HEK293 (cell line): ENCODE measurements at regions not wholly inside any gene's neighbourhood (a gene's known extent, or its start where the extent isn't known, plus 50 kb on each side); places are given as distances from the start of the nearest gene placed in this dataset.
"Not testable (repeated sequence)": the region's sequence is repeated elsewhere in the genome, so short reads cannot be mapped to it uniquely, and the experiment has no call there.

Experiments
- CTCF ChIA-PET: fragments of 350-600 bp; formaldehyde crosslinking; extraction: SDS; loops from one replicate; lab custom pipeline; 2021; ENCODE audit warnings: antibody characterized with exemption; lab: Yijun Ruan, JAX
- POLR2A ChIA-PET: fragments of 300-600 bp; formaldehyde crosslinking; extraction: SDS; loops from one replicate; lab custom pipeline; 2020; ENCODE audit warnings: antibody characterized with exemption, inconsistent platforms; lab: Yijun Ruan, JAX
- H3K27ac ChIP-seq: fragments of 200-500 bp; sonication (Bioruptor generic); 2 replicates; pipeline ENCODE4 v1.5.1; 2014; ENCODE audit warnings: low read depth, low read length, control low read depth, inconsistent platforms; ENCODE audit errors: extremely low read depth
- H3K36me3 ChIP-seq, 2 experiments: fragments of 200-500 bp in 1 of 2; sonication (Bioruptor generic) in 1 of 2; 1 replicate in 1 of 2; 2 replicates in 1 of 2; pipeline ENCODE4 v1.5.1; 2014 to 2017; ENCODE audit warnings: inconsistent platforms in 2 of 2, low read length in 2 of 2; ENCODE audit not compliant: control insufficient read depth in 2 of 2, insufficient read depth in 1 of 2
- H3K4me1 ChIP-seq: fragments of 200-500 bp; sonication (Bioruptor generic); 2 replicates; pipeline ENCODE4 v1.5.1; 2014; ENCODE audit warnings: mild to moderate bottlenecking, low read length, inconsistent platforms; ENCODE audit not compliant: control insufficient read depth, insufficient read depth
- H3K4me3 ChIP-seq: 2 replicates; pipeline ENCODE4 v1.5.1; 2011; ENCODE audit warnings: low read depth, mild to moderate bottlenecking, control low read depth, low read length, moderate library complexity
- H3K9me3 ChIP-seq: fragments of 200-500 bp; sonication (Bioruptor generic); 2 replicates; pipeline ENCODE4 v1.5.1; 2014; ENCODE audit warnings: low read depth, low read length, inconsistent platforms; ENCODE audit not compliant: control insufficient read depth, insufficient read depth
- CTCF ChIP-seq: fragments of 450-650 bp; formaldehyde crosslinking; IDR thresholded peaks from 2 replicates; pipeline ENCODE4 v1.5.1; 2016; ENCODE audit warnings: missing biosample characterization, missing genetic modification characterization
- HIC1 ChIP-seq: fragments of 450-650 bp; formaldehyde crosslinking; IDR thresholded peaks from 2 replicates; pipeline ENCODE4 v1.5.1; 2016; ENCODE audit warnings: missing biosample characterization, missing genetic modification characterization
- HOXD13 ChIP-seq: sonication (generic); formaldehyde crosslinking; IDR thresholded peaks from 2 replicates; pipeline ENCODE4 v1.8.0; 2022; ENCODE audit warnings: missing genetic modification reagents, borderline replicate concordance
- KLF8 ChIP-seq: fragments of 450-650 bp; formaldehyde crosslinking; IDR thresholded peaks from 2 replicates; pipeline ENCODE4 v1.5.1; 2016; ENCODE audit warnings: missing biosample characterization, missing genetic modification characterization
- SCRT1 ChIP-seq: fragments of 450-650 bp; formaldehyde crosslinking; IDR thresholded peaks from 2 replicates; pipeline ENCODE4 v1.5.1; 2016; ENCODE audit warnings: missing biosample characterization, missing genetic modification characterization, borderline replicate concordance
- SCRT2 ChIP-seq: fragments of 450-650 bp; formaldehyde crosslinking; IDR thresholded peaks from 2 replicates; pipeline ENCODE4 v1.5.1; 2016; ENCODE audit warnings: missing biosample characterization, missing genetic modification characterization
- ZBTB49 ChIP-seq: fragments of 450-650 bp; formaldehyde crosslinking; IDR thresholded peaks from 2 replicates; pipeline ENCODE4 v1.5.1; 2016; ENCODE audit warnings: missing biosample characterization, missing genetic modification characterization, low read depth
- ZIC2 ChIP-seq: fragments of 450-650 bp; formaldehyde crosslinking; IDR thresholded peaks from 2 replicates; pipeline ENCODE4 v1.5.1; 2016; ENCODE audit warnings: missing biosample characterization, missing genetic modification characterization
- ZNF184 ChIP-seq: fragments of 450-650 bp; IDR thresholded peaks from 2 replicates; pipeline ENCODE4 v1.5.1; 2018; ENCODE audit warnings: missing biosample characterization, mild to moderate bottlenecking, missing genetic modification characterization
- ZNF2 ChIP-seq: fragments of 450-650 bp; formaldehyde crosslinking; IDR thresholded peaks from 2 replicates; pipeline ENCODE4 v1.5.1; 2016; ENCODE audit warnings: missing biosample characterization, missing genetic modification characterization
- ZNF521 ChIP-seq: fragments of 450-650 bp; formaldehyde crosslinking; IDR thresholded peaks from 2 replicates; pipeline ENCODE4 v1.5.1; 2017; ENCODE audit warnings: missing biosample characterization, mild to moderate bottlenecking, missing genetic modification characterization
- ZNF530 ChIP-seq: fragments of 450-650 bp; formaldehyde crosslinking; IDR thresholded peaks from 2 replicates; pipeline ENCODE4 v1.5.1; 2016; ENCODE audit warnings: low read depth, missing biosample characterization, missing genetic modification characterization
- ZNF654 ChIP-seq: fragments of 450-650 bp; formaldehyde crosslinking; IDR thresholded peaks from 2 replicates; pipeline ENCODE4 v1.5.1; 2016; ENCODE audit warnings: low read depth, missing biosample characterization, missing genetic modification characterization
- ZNF660 ChIP-seq: fragments of 450-650 bp; IDR thresholded peaks from 2 replicates; pipeline ENCODE4 v1.5.1; 2018; ENCODE audit warnings: missing biosample characterization, mild to moderate bottlenecking, missing genetic modification characterization
- ZNF707 ChIP-seq: fragments of 450-650 bp; formaldehyde crosslinking; IDR thresholded peaks from 2 replicates; pipeline ENCODE4 v1.5.1; 2016; ENCODE audit warnings: missing biosample characterization, missing genetic modification characterization
- ZNF785 ChIP-seq: fragments of 450-650 bp; formaldehyde crosslinking; IDR thresholded peaks from 2 replicates; pipeline ENCODE4 v1.5.1; 2016; ENCODE audit warnings: missing biosample characterization, missing genetic modification characterization

- POLR2A ChIA-PET, H3K4me1 ChIP-seq, H3K9me3 ChIP-seq, H3K27ac ChIP-seq, H3K4me3 ChIP-seq, H3K36me3 ChIP-seq: not testable (repeated sequence)
- CTCF ChIA-PET, result interaction anchor here (0.5 to 5.2 kb wide), 53 partner anchors 10 to 1056 kb away, joined by 3 to 35 read pairs (median 5); partner anchors contain the start of gene TNFAIP3
These were observed 77.3 kb downstream of the TNFAIP3 start for GRCh38 chr6:137944381-137944780.

DNA sequence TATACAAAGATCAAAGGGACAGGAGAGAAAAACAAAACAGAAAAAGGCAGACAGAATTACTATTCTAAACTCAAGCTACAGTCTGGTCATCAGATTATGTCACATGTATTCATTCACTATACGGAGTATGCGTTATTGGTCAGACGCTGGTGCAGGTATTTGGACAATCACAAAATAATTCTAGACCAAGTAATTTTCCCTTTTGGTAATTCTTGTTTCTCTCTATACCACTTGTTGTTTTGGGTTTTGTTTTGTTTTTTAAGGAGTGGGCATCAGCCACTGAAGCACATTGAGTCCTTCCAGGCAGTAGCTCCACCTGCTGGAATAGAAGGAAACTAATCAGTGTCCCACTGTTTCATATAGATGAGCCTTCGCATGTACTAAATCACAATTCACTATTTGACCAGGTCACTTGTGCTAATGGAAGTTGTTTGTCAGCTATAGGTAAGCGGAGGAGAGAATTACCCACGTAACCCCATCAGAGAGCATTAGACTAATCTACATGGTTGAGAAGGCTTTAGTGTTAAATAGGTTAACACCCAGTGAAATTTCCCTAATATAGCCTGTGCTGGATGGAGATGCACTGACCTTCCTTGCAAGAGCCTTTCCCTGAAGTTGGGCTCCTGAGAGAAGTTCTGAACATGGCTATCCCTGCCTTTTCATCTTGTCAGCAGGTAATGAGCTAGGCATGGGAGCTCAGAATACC, 77.9 kb downstream of the TNFAIP3 start:
- POLR2A ChIA-PET, result no interaction called here
- H3K36me3 ChIP-seq, result no peaks in the 10 kb centered on the region
- H3K4me1 ChIP-seq, result no peaks in the 10 kb centered on the region
- TF ChIP-seq ZNF2 (tag by site-specific recombination), result no peak
- TF ChIP-seq KLF8 (tag by site-specific recombination), result no peak
- TF ChIP-seq ZNF521 (tag by site-specific recombination), result no peak
- peak; percentile 28; the same call in 1 of the 2 replicates for TF ChIP-seq SCRT2 (tag by site-specific recombination)
- peak; percentile 65; the same call in 1 of the 2 replicates for TF ChIP-seq ZNF660
- no peak for TF ChIP-seq ZNF184
- no peak for TF ChIP-seq HOXD13 (CRISPR knock-in tag)
- no peak for TF ChIP-seq ZNF707 (tag by site-specific recombination)
- TF ChIP-seq ZNF530 (tag by site-specific recombination), result no peak
- TF ChIP-seq ZNF654, result peak; percentile 77
- TF ChIP-seq ZNF785, result no peak
- 0 out of 2 replicates have a peak, but pooled peaks have one; percentile 30 for TF ChIP-seq CTCF (tag by site-specific recombination)
- TF ChIP-seq SCRT1, result no peak; the same call in 1 of the 2 replicates
- no peak for TF ChIP-seq ZBTB49
- TF ChIP-seq ZIC2 (tag by site-specific recombination), result no peak
- TF ChIP-seq HIC1, result no peak
- CTCF ChIA-PET, result interaction anchor here (0.5 to 5.2 kb wide), 58 partner anchors 10 to 1221 kb away, joined by 3 to 35 read pairs (median 5); partner anchors contain the start of gene TNFAIP3
- H3K9me3 ChIP-seq, result no peaks in the 10 kb centered on the region
- no peak overlapping the region for H3K4me3 ChIP-seq
- H3K27ac ChIP-seq, result no peak overlapping the region
